ENCODE measurements at regions not wholly inside any gene's neighbourhood (a gene's known extent, or its start where the extent isn't known, plus 50 kb on each side); places are given as distances from the start of the nearest gene placed in this dataset.
"Not testable (repeated sequence)": the region's sequence is repeated elsewhere in the genome, so short reads cannot be mapped to it uniquely, and the experiment has no call there.

- DNase-seq (ENCODE audit: low read depth, low spot score), result no peak
Measured at GRCh38 chr12:67837876-67838275, 151.4 kb upstream of the IFNG-AS1 start.

GRCh38 chr12:67842124-67842523 lies 147.1 kb upstream of the IFNG-AS1 start:
- no peak for DNase-seq (ENCODE audit: low read depth, low spot score)

GRCh38 chr12:67843257-67843656 lies 146.0 kb upstream of the IFNG-AS1 start:
- DNase-seq (ENCODE audit: low read depth, low spot score), result no peak

- no peak for DNase-seq (ENCODE audit: low read depth, low spot score)
Measured at GRCh38 chr12:67852701-67853100, 136.5 kb upstream of the IFNG-AS1 start.

GRCh38 chr12:67853204-67853603 lies 136.0 kb upstream of the IFNG-AS1 start:
- no peak for DNase-seq (ENCODE audit: low read depth, low spot score)

GRCh38 chr12:67854351-67854750 lies 134.9 kb upstream of the IFNG-AS1 start:
- DNase-seq (ENCODE audit: low read depth, low spot score), result no peak

- no peak for DNase-seq (ENCODE audit: low read depth, low spot score)
Measured at GRCh38 chr12:67855103-67855502, 134.1 kb upstream of the IFNG-AS1 start.

GRCh38 chr12:67871231-67871630 lies 118.0 kb upstream of the IFNG-AS1 start:
- no peak for DNase-seq (ENCODE audit: low read depth, low spot score)

- no peak for DNase-seq (ENCODE audit: low read depth, low spot score)
Measured at GRCh38 chr12:67873355-67873754, 115.9 kb upstream of the IFNG-AS1 start.

- no peak for DNase-seq (ENCODE audit: low read depth, low spot score)
Measured at GRCh38 chr12:67876305-67876915, 112.8 kb upstream of the IFNG-AS1 start.

GRCh38 chr12:67877727-67878126 lies 111.5 kb upstream of the IFNG-AS1 start:
- DNase-seq (ENCODE audit: low read depth, low spot score), result no peak

- DNase-seq (ENCODE audit: low read depth, low spot score), result no peak
Measured at GRCh38 chr12:67879937-67880336, 109.3 kb upstream of the IFNG-AS1 start.

GRCh38 chr12:67881565-67881964 lies 107.7 kb upstream of the IFNG-AS1 start:
- DNase-seq (ENCODE audit: low read depth, low spot score), result no peak

- no peak for DNase-seq (ENCODE audit: low read depth, low spot score)
Measured at GRCh38 chr12:67884596-67884995, 104.7 kb upstream of the IFNG-AS1 start.

GRCh38 chr12:67885375-67886169 lies 103.7 kb upstream of the IFNG-AS1 start:
- peak; percentile 54 for DNase-seq (ENCODE audit: low read depth, low spot score)

- DNase-seq (ENCODE audit: low read depth, low spot score), result no peak
Measured at GRCh38 chr12:67887065-67887464, 102.2 kb upstream of the IFNG-AS1 start.

GRCh38 chr12:67889931-67890330 lies 99.3 kb upstream of the IFNG-AS1 start:
- no peak for DNase-seq (ENCODE audit: low read depth, low spot score)

- no peak for DNase-seq (ENCODE audit: low read depth, low spot score)
Measured at GRCh38 chr12:67890726-67891258, 98.5 kb upstream of the IFNG-AS1 start.

- no peak for DNase-seq (ENCODE audit: low read depth, low spot score)
Measured at GRCh38 chr12:67891596-67891995, 97.7 kb upstream of the IFNG-AS1 start.

GRCh38 chr12:67892259-67893021 lies 96.8 kb upstream of the IFNG-AS1 start:
- DNase-seq (ENCODE audit: low read depth, low spot score), result no peak

- DNase-seq (ENCODE audit: low read depth, low spot score), result no peak
Measured at GRCh38 chr12:67893022-67893580, 96.1 kb upstream of the IFNG-AS1 start.

- not testable (repeated sequence) for DNase-seq (ENCODE audit: low read depth, low spot score)
Measured at GRCh38 chr12:67900418-67900817, 88.8 kb upstream of the IFNG-AS1 start.
